ENCODE measurements at regions not wholly inside any gene's neighbourhood (a gene's known extent, or its start where the extent isn't known, plus 50 kb on each side); places are given as distances from the start of the nearest gene placed in this dataset.

- no peaks in the 10 kb centered on the region for H3K36me3 Mint-ChIP-seq
- TF ChIP-seq, protein P1, sequence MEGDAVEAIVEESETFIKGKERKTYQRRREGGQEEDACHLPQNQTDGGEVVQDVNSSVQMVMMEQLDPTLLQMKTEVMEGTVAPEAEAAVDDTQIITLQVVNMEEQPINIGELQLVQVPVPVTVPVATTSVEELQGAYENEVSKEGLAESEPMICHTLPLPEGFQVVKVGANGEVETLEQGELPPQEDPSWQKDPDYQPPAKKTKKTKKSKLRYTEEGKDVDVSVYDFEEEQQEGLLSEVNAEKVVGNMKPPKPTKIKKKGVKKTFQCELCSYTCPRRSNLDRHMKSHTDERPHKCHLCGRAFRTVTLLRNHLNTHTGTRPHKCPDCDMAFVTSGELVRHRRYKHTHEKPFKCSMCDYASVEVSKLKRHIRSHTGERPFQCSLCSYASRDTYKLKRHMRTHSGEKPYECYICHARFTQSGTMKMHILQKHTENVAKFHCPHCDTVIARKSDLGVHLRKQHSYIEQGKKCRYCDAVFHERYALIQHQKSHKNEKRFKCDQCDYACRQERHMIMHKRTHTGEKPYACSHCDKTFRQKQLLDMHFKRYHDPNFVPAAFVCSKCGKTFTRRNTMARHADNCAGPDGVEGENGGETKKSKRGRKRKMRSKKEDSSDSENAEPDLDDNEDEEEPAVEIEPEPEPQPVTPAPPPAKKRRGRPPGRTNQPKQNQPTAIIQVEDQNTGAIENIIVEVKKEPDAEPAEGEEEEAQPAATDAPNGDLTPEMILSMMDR (conservative IDR thresholded peaks at IDR 0.05), result no peak
- no peaks in the 10 kb centered on the region for H3K4me1 Mint-ChIP-seq (ENCODE audit: unreplicated experiment)
- DNase-seq (ENCODE audit: extremely low spot score, unreplicated experiment), result no peak
- no peaks in the 10 kb centered on the region for H3K27me3 Mint-ChIP-seq
- no peak overlapping the region for H3K4me3 Mint-ChIP-seq
- no peaks in the 10 kb centered on the region for H3K9me3 Mint-ChIP-seq
- no peak overlapping the region for H3K27ac Mint-ChIP-seq
Measured at GRCh38 chr1:69406244-69406643, 161.5 kb upstream of the LRRC7 start.

GRCh38 chr1:69409731-69410456, 157.8 kb upstream of the LRRC7 start:
- H3K4me3 Mint-ChIP-seq, result no peak overlapping the region
- no peaks in the 10 kb centered on the region for H3K27me3 Mint-ChIP-seq
- H3K27ac Mint-ChIP-seq, result no peak overlapping the region
- no peak for DNase-seq (ENCODE audit: extremely low spot score, unreplicated experiment)
- no peaks in the 10 kb centered on the region for H3K4me1 Mint-ChIP-seq (ENCODE audit: unreplicated experiment)
- no peaks in the 10 kb centered on the region for H3K9me3 Mint-ChIP-seq
- H3K36me3 Mint-ChIP-seq, result no peaks in the 10 kb centered on the region
- TF ChIP-seq, protein P1 (conservative IDR thresholded peaks at IDR 0.05), result no peak

- Mint-ChIP-seq H3K27ac (no peak overlapping the region), H3K36me3 (no peaks in the 10 kb centered on the region), H3K27me3 (no peaks in the 10 kb centered on the region), H3K4me3 (no peak overlapping the region), H3K9me3 (no peaks in the 10 kb centered on the region), H3K4me1 (ENCODE audit: unreplicated experiment) (no peaks in the 10 kb centered on the region)
- DNase-seq (ENCODE audit: extremely low spot score, unreplicated experiment), result no peak
- TF ChIP-seq, protein P1 (conservative IDR thresholded peaks at IDR 0.05), result no peak
Measured at GRCh38 chr1:69410457-69410850, 157.3 kb upstream of the LRRC7 start.

- Mint-ChIP-seq H3K9me3 (no peaks in the 10 kb centered on the region), H3K4me1 (ENCODE audit: unreplicated experiment) (no peaks in the 10 kb centered on the region), H3K4me3 (no peak overlapping the region), H3K27ac (no peak overlapping the region), H3K27me3 (no peaks in the 10 kb centered on the region), H3K36me3 (no peaks in the 10 kb centered on the region)
- TF ChIP-seq, protein P1 (conservative IDR thresholded peaks at IDR 0.05), result no peak
- DNase-seq (ENCODE audit: extremely low spot score, unreplicated experiment), result no peak
Measured at GRCh38 chr1:69410893-69411292, 156.8 kb upstream of the LRRC7 start.

GRCh38 chr1:69411617-69412016, 156.1 kb upstream of the LRRC7 start:
- no peak overlapping the region for H3K4me3 Mint-ChIP-seq
- H3K27me3 Mint-ChIP-seq, result no peaks in the 10 kb centered on the region
- no peaks in the 10 kb centered on the region for H3K9me3 Mint-ChIP-seq
- TF ChIP-seq, protein P1 (conservative IDR thresholded peaks at IDR 0.05), result no peak
- H3K4me1 Mint-ChIP-seq (ENCODE audit: unreplicated experiment), result no peaks in the 10 kb centered on the region
- H3K27ac Mint-ChIP-seq, result no peak overlapping the region
- H3K36me3 Mint-ChIP-seq, result no peaks in the 10 kb centered on the region
- DNase-seq (ENCODE audit: extremely low spot score, unreplicated experiment), result no peak
